GM21723 (cell line): ENCODE measurements at regions not wholly inside any gene's neighbourhood (a gene's known extent, or its start where the extent isn't known, plus 50 kb on each side); places are given as distances from the start of the nearest gene placed in this dataset.
"Not testable (repeated sequence)": the region's sequence is repeated elsewhere in the genome, so short reads cannot be mapped to it uniquely, and the experiment has no call there.

ENCODE experiments used
- ATAC-seq: cut with Tn5 transposase; IDR thresholded peaks from one replicate; pipeline ENCODE4 v1.9.1; 2021; ENCODE audit warnings: mild to moderate bottlenecking, moderate library complexity; ENCODE audit not compliant: unreplicated experiment

DNA sequence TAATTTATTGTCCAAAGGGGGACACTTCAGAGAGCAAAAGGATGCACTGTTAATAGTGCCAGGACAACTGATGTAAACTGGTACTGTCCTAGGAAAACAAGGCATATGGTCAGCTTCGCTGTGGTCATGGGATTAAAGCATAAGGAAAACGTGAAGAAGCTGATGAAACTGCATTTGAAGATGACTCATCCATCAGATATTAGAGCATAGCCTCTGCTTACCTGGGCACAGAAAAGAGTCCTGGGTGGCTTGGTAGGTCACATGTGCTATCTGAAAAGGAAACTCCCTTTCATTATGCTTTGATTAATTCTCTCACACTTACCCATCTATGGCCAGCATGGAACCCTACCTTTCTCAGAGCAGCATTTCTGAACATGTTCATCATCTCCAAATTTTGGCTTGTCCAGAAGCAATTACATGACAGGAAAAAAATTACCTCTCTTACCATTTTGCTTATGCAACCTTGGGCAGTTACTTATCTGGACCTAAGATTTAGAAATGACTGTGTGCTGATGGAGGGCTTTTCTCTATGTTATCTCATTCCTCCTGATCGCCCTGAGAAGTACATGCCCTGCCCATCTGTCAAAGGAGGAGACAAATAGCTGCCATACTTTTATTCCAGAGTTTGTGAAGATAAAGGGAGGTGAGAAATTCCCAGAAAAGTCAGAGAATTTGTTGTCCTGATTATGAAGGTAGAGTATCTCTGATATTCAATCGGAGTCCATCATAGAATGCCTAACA, 275.3 kb upstream of the SLC14A2 start:
- no peak for ATAC-seq

DNA sequence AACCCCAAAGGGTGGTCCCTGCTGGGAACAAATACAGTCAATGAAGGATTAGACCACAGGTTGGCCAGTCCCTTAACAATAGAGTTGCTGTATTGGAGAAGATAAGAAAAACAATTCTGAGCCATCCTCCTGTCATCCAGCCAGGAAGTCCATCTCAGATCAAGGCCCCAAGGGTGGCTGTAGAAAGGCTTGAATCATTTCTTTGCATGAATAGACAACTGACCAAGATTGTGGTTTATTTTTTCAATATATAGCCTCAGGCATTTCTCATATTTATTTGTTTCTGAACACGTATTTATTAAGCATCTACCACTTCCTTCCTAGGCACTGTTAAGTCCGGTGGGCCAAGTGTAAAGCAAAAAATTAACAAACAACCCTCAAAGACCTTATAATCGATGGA, 274.4 kb upstream of the SLC14A2 start:
- no peak for ATAC-seq

DNA sequence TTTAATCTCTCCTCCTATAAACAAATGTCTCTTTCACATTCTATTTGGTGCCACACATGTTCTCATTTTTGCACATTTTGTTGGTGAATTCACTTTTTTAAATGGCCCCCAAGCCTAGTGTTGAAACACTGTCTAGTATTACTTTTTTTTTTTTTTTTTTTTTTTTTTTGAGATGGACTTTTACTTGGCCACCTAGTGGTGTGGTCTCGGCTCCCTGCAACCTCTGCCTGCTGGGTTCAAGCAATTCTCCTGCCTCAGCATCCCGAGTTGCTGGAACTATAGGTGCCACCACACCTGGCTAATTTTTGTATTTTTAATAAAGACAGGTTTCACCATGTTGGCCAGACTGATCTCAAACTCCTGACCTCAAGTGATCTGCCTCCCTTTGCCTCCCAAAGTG, 273.8 kb upstream of the SLC14A2 start:
- ATAC-seq = no peak

DNA sequence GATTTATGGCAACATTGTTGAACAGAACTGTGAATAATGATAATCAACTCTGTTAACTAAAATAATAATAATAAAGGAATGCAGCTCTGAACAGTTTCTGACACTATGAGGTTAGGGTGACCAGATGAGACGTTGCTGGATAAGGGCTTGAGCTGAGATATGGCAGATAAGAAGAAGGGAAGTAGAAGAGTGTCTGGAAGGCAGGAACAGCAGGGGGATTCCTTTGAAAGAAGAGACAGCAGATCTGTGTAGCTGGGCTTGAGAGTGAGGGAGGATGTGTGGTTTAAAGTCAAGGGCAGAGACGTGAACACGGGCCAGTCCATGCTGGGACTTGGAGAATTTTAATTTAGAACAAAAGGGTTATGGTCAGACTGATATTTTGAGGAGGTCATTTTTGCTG, 273.1 kb upstream of the SLC14A2 start:
- no peak for ATAC-seq

DNA sequence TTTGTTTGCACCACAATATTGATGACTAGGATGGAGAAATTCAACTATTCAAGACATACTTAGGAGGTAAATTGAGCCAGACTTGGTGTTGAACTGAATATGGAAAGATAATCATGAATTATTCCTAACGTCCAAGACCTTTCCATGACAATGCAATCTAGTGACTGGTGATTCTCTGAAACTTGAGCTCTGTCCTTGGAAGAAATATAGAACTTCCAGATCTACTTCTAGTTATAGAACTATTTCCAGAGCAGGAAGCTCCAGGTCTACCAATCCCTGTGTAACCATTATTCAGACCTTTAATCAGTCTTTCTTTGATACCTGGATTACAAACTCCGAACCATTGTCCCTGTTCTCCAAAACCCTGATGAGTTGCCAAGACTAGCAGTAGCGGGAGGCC, 272.6 kb upstream of the SLC14A2 start:
- no peak for ATAC-seq

DNA sequence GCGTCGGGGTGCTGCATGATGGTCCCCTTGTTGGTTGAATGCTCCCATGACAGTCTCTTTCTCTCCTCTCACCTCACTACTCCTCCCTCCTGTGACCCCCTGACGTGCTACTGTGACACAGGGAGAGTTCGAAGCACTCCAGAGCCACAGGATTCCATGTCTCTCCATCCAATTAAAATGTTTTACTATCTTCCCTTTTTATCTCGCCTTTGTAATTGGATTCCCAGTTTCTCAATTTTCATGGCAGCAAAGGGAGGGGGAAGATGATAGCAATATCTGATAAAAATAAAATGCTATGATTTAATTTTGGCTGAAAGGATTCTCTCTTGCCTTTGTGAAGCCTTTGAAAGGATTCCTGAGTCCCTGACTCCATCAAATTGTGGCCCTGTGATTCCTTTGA, 271.9 kb upstream of the SLC14A2 start:
- no peak for ATAC-seq

DNA sequence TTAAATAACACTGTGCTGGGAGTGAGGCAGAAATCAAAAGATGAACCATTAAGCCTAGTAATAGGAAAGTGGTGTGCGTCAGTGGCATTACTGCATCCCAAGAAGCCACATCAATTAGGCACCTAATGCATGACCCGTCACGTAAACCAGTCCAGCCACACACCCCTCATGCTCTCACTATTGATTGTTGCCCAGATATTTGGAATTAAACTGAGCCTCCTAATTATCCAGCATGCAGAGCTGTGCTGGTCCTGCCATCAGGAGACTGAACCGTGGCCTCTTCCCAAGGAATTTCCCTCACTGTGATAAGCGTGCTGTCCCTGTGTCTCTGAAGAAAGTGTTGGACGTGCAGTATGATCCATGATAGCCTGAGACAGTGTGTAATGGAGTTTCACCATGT, 270.6 kb upstream of the SLC14A2 start:
- not testable (repeated sequence) for ATAC-seq

DNA sequence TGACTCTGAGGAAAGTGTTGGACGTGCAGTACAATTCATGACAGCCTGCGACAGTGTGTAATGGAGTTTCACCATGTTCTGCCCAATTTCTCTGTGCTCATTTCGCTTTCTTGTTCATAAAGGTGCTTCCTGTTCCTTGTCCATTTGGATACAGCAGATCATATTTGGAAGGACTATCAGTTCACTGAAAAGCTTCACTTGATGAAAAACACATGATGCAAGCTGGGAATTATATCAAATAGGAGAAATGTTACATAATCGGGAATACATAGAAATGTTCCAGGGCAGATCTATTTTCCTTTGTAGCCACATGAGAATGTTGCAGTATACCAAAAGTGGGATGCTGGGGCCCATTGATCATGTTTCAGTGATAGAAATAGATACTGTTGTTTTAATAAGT, 266.3 kb upstream of the SLC14A2 start:
- no peak for ATAC-seq

DNA sequence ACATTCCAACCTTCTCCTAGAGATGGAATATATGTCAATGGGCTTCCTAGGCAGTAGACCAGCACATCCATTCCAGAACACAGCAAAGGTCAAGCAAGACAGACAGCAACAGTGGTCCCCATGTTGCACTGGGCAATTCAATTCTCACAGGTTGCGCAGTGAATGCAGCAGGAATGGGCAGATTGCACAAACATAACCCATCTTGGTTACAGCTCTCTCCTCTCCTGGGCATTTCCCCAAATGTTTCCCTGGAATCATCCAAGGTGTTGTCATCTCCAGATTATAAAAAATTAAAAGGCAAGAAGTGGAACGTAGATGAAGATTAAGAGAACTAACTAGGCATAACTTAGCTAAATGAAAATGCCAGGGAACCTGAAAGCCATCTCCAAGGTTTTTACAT, 265.8 kb upstream of the SLC14A2 start:
- ATAC-seq = no peak

DNA sequence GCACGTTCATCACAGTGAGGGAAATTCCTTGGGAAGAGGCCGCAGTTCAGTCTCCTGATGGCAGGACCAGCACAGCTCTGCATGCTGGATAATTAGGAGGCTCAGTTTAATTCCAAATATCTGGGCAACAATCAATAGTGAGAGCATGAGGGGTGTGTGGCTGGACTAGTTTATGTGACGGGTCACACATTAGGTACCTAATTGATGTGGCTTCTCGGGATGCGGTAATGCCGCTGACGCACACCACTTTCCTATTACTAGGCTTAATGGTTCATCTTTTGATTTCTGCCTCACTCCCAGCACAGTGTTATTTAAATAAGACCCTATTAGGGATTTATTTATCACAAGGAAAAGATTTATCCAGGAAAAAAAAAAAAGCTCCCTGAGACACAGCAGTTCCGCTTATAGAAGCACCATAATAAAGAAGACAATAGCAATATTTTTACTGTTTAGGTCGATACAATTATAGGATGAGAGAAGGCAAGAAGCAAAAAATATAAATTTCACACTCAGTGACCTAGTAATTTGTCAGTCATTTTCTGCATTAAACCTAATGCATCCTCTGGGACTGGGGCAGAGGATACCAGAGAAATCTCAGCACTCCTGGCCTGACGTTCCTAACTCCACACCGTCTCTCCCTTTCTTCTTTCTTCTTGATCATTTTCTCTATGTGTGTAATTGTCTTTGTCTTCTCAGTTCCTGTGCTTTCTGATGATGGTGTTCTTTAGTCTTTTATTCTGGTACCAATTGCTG, 264.7 kb upstream of the SLC14A2 start:
- no peak for ATAC-seq

DNA sequence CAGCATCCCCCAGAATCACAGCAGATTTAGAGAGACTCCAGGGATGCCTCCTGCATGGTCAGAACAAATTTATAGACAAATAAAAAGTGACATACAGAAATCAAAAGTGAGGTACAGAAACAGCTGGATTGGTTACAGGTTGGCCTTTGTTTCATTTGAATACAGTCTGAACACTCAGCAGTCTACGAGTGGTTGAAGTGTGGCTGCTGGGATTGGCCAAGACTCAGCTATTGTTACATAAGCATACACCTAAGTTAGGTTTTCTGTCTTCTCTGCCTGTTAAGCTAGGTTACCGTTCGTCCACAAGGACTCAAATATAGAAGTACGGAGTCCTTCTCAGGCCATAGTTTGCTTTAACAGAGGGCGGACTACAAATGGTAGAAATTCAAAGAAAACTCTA, 262.4 kb upstream of the SLC14A2 start:
- no peak for ATAC-seq

DNA sequence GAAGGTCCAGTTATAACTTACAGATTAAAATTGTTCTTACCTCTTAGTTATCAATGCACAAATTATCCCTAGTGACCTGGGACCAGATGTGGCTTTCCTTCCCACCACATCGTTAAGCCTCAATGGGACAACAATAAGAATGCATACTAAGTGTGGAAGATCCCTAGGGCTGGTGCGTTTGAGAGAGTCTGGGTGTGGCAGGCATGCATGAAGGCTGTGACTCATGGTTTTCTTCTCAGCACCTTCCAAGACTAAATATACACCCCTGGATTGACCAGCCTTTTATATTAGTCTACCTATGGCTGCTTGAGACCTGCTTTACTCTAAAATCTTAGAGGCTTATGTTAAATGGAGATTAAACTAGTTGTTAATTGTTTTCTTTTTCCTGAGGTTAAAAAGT, 261.7 kb upstream of the SLC14A2 start:
- ATAC-seq = no peak

DNA sequence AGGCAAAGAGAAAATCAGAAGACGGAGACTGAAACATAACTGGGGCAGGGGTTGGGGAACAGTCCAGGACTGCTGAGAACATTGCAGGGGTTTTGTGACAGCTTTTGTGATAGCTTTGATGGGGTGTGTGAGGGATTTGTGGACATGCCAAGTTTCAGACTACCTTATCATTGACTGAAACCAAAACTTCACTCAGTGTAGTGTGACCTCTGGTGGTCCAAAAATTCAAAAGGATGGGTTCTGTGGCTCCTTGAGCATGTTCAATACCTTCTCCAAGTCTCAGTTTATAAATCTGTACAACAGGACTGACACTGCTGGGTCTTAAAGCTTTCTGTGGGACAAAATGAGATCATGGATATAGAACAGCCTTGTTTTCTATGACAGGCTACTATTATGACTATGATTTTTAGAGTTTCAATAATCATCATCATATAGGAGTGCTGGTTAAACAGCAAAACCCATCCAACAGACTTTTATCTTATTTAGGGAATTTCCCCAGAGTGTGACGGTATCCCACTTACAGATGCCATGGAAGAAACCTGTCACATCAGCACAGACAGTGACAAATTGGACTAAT, 259.2 kb upstream of the SLC14A2 start:
- no peak for ATAC-seq

DNA sequence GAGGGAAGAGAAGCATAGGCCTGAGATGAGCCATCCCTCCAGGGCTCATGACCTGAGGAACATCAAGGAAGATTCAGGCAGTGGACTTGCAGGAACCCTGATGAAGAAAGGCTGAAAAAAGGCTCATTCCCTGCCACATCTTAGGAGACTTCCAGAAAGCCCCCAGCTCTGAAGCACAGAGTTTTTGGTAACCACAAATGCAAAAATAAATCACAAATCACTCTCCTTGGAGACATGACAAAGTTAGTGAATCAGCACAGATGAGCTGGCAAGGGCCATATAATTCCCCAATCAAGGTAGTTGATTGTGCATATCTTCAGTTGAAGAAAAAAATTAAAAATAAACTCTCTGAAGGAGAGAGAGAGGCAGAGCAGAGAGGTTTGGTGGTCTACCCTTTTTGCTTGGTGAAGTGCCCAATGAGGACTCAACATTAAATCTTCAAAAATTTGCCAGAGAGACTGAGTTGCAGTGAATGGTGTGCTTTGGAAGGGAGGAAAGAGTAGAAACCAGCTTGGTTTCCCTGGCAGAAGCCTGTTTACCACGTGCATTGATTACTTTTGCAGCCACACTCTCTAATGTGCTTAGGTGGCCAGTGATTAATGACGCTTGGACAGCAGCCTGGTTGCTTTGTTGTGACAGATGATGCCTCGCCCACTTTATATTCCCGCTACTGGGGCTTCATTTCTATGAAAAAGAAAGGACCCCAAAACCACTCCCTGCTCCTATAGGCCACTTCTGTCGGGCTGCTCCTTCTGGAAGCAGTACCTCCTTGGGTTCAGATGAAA, 257.4 kb upstream of the SLC14A2 start:
- ATAC-seq = no peak

DNA sequence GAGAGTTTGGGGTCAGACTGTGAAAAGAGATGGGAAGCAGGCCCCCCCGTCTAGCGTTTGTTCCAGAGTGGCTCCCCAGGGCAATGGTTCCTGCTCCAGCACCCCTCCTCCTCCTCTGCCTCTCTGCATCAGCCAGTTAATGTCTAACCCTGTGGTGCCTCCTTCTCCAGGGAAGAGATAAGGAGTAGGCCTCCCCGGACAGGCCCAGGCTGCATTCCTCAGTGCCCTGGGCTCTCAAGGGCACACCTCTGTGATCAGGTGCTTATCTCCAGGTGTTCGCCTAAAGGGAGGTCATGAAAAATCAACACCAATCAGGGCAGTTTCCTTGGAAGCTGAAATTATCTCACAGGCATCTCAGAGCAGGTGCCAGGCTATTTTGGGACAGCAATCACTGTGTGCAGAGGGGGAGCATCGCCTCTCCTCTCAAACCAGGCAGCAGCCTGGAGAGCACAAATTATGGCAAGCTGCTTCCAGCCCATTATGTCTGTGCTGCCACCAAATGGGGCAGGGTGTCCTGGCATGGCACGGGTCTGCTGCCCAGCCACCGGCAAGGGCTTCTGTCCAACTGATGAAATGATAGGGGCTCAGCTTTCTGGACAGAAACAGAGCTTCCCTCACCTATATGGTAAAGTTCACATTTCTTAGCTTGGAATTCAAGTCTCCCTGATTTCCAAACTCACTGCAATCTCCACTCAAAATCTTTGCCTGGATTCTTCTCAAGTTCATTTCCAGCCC, 255.8 kb upstream of the SLC14A2 start:
- ATAC-seq = no peak

DNA sequence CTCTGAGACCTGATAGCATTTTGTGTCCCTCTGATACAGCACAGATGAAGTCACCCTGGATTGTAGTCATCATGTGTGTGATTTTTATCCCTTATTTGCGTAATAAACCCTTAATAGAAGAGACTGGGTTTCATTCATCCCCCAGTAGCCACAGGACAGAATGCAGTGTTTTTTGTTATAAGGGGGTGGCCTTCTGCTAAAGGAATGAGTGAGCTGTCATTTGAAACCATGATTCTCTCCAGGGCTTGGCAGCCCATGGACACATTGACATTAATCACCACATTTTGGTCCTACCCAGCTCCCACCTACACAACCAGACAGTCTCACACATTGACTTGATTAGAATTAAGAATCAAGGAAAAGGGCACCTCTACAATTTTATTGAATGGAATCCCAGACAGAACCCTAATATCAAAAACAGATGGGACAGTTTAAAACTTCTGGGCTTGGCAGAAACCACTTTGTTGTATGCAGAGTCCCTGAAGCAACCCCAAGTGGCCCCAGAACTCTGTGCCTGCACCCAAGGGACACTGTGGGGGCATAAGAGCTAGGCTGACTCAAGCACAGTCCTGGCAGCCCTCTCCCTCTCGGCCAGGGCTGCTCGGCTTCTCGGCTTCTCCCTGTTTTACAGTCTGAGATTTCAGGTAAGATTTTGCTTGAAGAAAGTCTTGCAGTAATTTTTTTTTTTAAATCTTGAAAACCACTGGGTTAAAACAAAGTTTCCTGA, 254.0 kb upstream of the SLC14A2 start:
- ATAC-seq = no peak

DNA sequence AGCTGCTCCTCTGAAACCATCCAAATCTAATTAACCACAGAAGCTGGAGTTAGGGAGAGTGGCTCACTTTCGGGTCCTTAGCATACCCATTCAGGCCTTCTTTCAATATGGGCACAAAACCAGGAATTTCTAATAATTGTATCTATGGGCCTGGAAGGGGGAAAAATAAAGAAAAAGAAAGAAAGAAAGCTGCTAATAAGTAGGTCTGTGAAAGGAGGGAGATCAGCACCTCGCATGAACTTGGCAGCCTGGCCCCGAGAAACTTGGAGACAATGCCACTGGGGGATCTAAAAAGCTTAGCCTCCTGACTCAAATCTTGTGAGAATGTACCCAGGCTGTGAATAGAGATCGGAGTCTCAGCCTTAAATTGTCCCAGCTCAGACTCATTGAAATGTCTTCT, 252.1 kb upstream of the SLC14A2 start:
- no peak for ATAC-seq

DNA sequence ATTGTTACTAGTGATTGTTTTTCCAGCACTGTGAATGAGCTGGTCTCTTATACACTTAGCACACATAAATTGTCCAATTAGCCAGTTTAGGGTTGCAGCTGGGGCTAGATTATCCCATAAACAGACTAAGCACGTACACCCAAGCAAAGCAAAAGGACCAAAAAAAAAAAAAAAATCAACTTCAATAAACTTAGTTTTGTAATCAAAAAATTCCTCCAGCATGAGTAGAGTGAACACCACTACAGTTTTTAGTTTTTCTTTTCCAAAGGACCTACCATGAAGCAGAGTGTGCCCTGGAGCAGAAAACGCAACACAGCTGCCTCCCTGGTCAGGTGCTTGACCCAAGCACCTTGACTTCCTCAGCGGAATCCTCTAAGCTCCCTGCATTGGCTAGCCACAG, 249.4 kb upstream of the SLC14A2 start:
- ATAC-seq = no peak

DNA sequence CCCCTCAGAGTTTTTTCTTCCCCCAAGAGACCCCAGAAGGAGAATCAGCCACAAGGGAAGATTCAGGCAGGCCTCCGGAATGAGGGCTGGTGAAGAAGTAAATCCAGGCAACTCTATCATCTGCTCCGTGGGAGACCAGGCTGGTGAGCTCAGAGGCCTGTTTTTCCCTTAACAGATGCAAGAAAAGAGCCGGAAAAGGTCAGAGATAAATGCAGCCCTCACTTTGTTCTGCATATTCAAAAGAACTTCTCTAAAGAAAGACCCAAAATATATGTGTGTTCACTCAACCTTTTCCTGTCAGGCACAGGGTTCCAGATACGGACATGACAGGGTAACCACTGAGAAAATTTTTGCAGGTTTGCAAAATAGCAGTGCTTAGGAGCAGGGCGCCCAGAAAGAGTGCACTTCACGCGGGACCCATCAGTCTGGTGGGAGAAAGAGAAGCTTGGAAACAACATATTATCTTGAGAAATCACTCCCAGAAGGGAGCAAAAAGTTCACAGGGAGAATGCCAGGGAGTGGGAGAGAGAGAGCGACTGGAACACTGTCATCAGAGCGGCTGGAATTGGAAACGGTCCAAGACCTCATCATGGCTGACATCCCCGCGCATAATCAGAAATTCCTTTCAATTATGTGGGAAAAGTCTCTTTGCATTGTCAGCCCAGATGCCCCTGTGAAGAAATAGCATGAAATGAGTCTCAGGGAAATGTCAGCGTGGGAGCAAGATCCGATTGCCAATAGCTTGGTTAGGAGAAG, 244.8 kb upstream of the SLC14A2 start:
- no peak for ATAC-seq
